C4-2B (cell line): ENCODE measurements at regions not wholly inside any gene's neighbourhood (a gene's known extent, or its start where the extent isn't known, plus 50 kb on each side); places are given as distances from the start of the nearest gene placed in this dataset.
"Not testable (repeated sequence)": the region's sequence is repeated elsewhere in the genome, so short reads cannot be mapped to it uniquely, and the experiment has no call there.

Source experiments
- H3K27ac ChIP-seq: fragments of 450-650 bp; 2 replicates; pipeline ENCODE4 v1.5.1; 2017
- CTCF ChIP-seq: fragments of 450-650 bp; conservative IDR thresholded peaks from 2 replicates; pipeline ENCODE4 v1.5.1; 2017; ENCODE audit warnings: mild to moderate bottlenecking
- ZFX ChIP-seq: fragments of 450-650 bp; IDR thresholded peaks from 2 replicates; pipeline ENCODE4 v1.6.1; 2017

GRCh38 chr7:145729691-145730090, 386.9 kb upstream of the CNTNAP2 start:
- TF ChIP-seq CTCF, result no peak
- TF ChIP-seq ZFX, result no peak
- H3K27ac ChIP-seq, result no peak overlapping the region

- no peak overlapping the region for H3K27ac ChIP-seq
- no peak for TF ChIP-seq CTCF
- TF ChIP-seq ZFX, result no peak
Observed at GRCh38 chr7:145718129-145718528, 398.5 kb upstream of the CNTNAP2 start.

GRCh38 chr7:145700488-145700887, 416.1 kb upstream of the CNTNAP2 start:
- no peak for TF ChIP-seq CTCF
- TF ChIP-seq ZFX, result no peak
- no peak overlapping the region for H3K27ac ChIP-seq

- TF ChIP-seq CTCF (no peak), ZFX (no peak)
- no peak overlapping the region for H3K27ac ChIP-seq
Observed at GRCh38 chr7:145698526-145699262, 417.9 kb upstream of the CNTNAP2 start.

- H3K27ac ChIP-seq, result not testable (repeated sequence)
Observed at GRCh38 chr7:145697412-145698107, 419.0 kb upstream of the CNTNAP2 start.

- no peak for TF ChIP-seq ZFX
- no peak for TF ChIP-seq CTCF
- no peak overlapping the region for H3K27ac ChIP-seq
Observed at GRCh38 chr7:145696071-145696470, 420.5 kb upstream of the CNTNAP2 start.

- H3K27ac ChIP-seq, result no peak overlapping the region
- no peak for TF ChIP-seq ZFX
- no peak for TF ChIP-seq CTCF
Observed at GRCh38 chr7:145692237-145692950, 424.2 kb upstream of the CNTNAP2 start.
